ENCODE measurements at regions not wholly inside any gene's neighbourhood (a gene's known extent, or its start where the extent isn't known, plus 50 kb on each side); places are given as distances from the start of the nearest gene placed in this dataset.
"Not testable (repeated sequence)": the region's sequence is repeated elsewhere in the genome, so short reads cannot be mapped to it uniquely, and the experiment has no call there.

GRCh38 chr3:147231980-147232379 is 174.4 kb downstream of the ZIC4 start:
- not testable (repeated sequence) for TF ChIP-seq CTCF (conservative IDR thresholded peaks at IDR 0.05 in 1 of 2, IDR thresholded peaks at IDR 0.05 in 1 of 2; ENCODE audit: extremely low read depth in 1 of 2, insufficient read depth in 1 of 2, low read depth in 1 of 2, low read length in 2 of 2); EZH2 (IDR thresholded peaks at IDR 0.05; ENCODE audit: borderline replicate concordance, low read length)
